Tibial artery (tissue), 4 donors: ENCODE measurements at regions not wholly inside any gene's neighbourhood (a gene's known extent, or its start where the extent isn't known, plus 50 kb on each side); places are given as distances from the start of the nearest gene placed in this dataset.

Source experiments
- DNase-seq, 2 donors: peaks; one replicate each; pipeline ENCODE4 v3.0.0-alpha.2; 2019
- H3K27ac ChIP-seq, 2 donors: fragments of 200-600 bp; sonication (generic) in 1 of 2; 1 replicate in 1 of 2; 2 replicates in 1 of 2; pipeline ENCODE4 v1.5.1; 2018 to 2019; ENCODE audit warnings: mild to moderate bottlenecking in 1 of 2
- H3K27me3 ChIP-seq, 2 donors: fragments of 200-600 bp; sonication (generic) in 1 of 2; one replicate each; pipeline versions ENCODE4 v1.5.1 to v1.6.0; 2016 to 2019
- H3K36me3 ChIP-seq, 3 donors: fragments of 200-600 bp; sonication (generic) in 2 of 3; one replicate each; pipeline ENCODE4 v1.5.1; 2016 to 2019; ENCODE audit warnings: mild to moderate bottlenecking in 2 of 3
- H3K4me1 ChIP-seq, 4 donors: fragments of 200-600 bp; sonication (generic) in 2 of 4; 1 replicate in 3 of 4; 2 replicates in 1 of 4; pipeline ENCODE4 v1.5.1; 2016 to 2019
- H3K4me3 ChIP-seq, 2 donors: fragments of 200-600 bp; sonication (generic) in 1 of 2; 1 replicate in 1 of 2; 2 replicates in 1 of 2; pipeline ENCODE4 v1.5.1; 2018 to 2019; ENCODE audit warnings: mild to moderate bottlenecking in 2 of 2
- H3K9me3 ChIP-seq, 3 donors: fragments of 200-600 bp; sonication (generic) in 1 of 3; one replicate each; pipeline ENCODE4 v1.5.1; 2016 to 2019
- intact Hi-C: fragments of 100-400 bp; cut with DNase I; formaldehyde crosslinking; loops from one replicate; pipeline ENCODE4 v1.15.0; 2023; ENCODE audit warnings: low total_unique reads
- TF ChIP-seq, protein P1 (sequence below), 2 experiments: fragments of 200-600 bp in 1 of 2; fragments of 450-650 bp in 1 of 2; IDR thresholded peaks; one replicate each; pipeline ENCODE4 v1.5.1; 2017 to 2019; ENCODE audit warnings: antibody characterized with exemption in 2 of 2, mild to moderate bottlenecking in 1 of 2, moderate library complexity in 1 of 2

DNA sequence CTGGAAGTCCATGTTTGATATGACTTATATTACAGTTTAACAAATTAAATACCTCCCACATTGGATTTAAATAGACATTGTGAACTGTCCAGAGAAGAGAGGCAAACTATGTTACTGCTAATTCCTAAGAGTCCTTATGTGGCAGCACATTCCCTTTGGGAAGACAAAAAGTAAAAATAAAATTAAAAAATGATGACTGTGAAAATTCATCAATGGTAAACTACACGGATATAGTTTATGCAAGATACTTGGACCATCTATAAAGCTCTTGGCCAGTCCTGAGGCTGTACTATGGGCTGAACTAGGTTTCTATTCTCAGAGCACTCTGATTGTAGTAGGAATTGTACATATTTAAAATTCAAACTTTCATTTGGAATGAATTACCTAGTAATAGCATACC, 206.4 kb downstream of the LRRK2 start:
- Histone ChIP-seq H3K27ac (no peak overlapping the region), H3K27me3 (no peaks in the 10 kb centered on the region), H3K9me3 (no peaks in the 10 kb centered on the region), H3K4me1 (no peaks in the 10 kb centered on the region), H3K36me3 (no peaks in the 10 kb centered on the region), H3K4me3 (no peak overlapping the region)
- TF ChIP-seq, protein P1, sequence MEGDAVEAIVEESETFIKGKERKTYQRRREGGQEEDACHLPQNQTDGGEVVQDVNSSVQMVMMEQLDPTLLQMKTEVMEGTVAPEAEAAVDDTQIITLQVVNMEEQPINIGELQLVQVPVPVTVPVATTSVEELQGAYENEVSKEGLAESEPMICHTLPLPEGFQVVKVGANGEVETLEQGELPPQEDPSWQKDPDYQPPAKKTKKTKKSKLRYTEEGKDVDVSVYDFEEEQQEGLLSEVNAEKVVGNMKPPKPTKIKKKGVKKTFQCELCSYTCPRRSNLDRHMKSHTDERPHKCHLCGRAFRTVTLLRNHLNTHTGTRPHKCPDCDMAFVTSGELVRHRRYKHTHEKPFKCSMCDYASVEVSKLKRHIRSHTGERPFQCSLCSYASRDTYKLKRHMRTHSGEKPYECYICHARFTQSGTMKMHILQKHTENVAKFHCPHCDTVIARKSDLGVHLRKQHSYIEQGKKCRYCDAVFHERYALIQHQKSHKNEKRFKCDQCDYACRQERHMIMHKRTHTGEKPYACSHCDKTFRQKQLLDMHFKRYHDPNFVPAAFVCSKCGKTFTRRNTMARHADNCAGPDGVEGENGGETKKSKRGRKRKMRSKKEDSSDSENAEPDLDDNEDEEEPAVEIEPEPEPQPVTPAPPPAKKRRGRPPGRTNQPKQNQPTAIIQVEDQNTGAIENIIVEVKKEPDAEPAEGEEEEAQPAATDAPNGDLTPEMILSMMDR (IDR thresholded peaks at IDR 0.05), result no peak
- intact Hi-C loops, result no loop called here
- no peak for DNase-seq

DNA sequence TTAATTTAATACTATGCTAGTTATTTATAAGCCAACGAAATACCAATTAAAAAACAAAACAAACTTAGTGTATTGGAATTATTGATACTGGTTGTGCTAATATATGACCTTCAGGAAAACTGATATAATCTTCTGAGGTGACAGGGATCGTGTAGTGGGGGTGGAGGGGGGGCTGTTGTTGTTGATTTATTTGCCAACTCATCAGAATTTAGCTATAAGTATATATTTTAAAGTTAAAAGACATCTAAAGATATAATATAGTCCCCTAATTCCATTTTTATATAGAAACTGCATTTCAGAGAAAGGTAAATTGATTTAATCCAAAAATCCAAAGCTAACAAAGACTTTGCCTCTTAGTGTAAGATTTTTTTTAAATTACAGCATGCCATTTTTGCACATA, 210.5 kb downstream of the LRRK2 start:
- H3K27me3 ChIP-seq, result no peaks in the 10 kb centered on the region
- TF ChIP-seq, protein P1 (IDR thresholded peaks at IDR 0.05), result no peak
- no peaks in the 10 kb centered on the region for H3K4me1 ChIP-seq
- H3K27ac ChIP-seq, result no peak overlapping the region
- no peak for DNase-seq
- no peaks in the 10 kb centered on the region for H3K36me3 ChIP-seq
- H3K9me3 ChIP-seq, result no peaks in the 10 kb centered on the region
- no peak overlapping the region for H3K4me3 ChIP-seq
- intact Hi-C loops, result no loop called here

DNA sequence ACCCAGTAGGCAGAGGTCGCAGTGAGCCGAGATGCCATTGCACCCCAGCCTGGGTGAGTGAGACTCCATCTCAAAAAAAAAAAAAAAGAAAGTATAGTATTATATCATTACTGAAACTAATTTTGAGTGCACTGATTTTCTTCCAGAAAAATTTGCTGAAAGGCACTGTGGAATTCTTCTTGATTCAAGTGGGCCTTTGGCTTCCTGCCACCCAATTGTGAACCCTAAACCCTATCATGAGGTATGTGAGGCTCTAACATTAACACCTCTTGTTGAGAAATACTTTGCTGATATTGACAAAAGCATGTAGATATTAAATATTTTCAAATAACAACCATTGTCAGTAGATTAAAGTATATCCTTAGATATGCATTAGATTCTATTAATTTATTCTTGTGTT, 211.2 kb downstream of the LRRK2 start:
- DNase-seq, result no peak
- H3K27me3 ChIP-seq, result no peaks in the 10 kb centered on the region
- H3K27ac ChIP-seq, result no peak overlapping the region
- TF ChIP-seq, protein P1 (IDR thresholded peaks at IDR 0.05), result no peak
- intact Hi-C loops, result no loop called here
- H3K36me3 ChIP-seq, result no peaks in the 10 kb centered on the region
- H3K4me3 ChIP-seq, result no peak overlapping the region
- no peaks in the 10 kb centered on the region for H3K9me3 ChIP-seq
- no peaks in the 10 kb centered on the region for H3K4me1 ChIP-seq

DNA sequence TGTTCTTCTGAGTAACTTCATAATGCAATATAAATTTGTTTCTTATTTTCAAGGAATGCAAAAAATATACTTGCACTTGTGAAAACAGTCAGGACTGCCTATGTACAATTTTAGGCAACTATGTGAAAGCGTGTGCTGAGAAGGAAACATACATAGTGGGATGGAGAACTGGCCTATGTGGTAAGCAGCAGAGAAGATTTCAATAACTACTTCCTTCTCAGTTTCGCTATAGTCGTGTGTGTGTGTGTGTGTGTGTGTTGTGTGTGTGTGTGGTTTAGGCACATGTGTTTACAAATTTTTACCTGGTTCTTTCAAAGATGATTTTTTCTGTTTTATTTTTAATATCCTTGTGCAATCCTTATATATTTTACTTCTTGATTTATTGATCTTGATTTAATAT, 211.8 kb downstream of the LRRK2 start:
- no peaks in the 10 kb centered on the region for H3K27me3 ChIP-seq

DNA sequence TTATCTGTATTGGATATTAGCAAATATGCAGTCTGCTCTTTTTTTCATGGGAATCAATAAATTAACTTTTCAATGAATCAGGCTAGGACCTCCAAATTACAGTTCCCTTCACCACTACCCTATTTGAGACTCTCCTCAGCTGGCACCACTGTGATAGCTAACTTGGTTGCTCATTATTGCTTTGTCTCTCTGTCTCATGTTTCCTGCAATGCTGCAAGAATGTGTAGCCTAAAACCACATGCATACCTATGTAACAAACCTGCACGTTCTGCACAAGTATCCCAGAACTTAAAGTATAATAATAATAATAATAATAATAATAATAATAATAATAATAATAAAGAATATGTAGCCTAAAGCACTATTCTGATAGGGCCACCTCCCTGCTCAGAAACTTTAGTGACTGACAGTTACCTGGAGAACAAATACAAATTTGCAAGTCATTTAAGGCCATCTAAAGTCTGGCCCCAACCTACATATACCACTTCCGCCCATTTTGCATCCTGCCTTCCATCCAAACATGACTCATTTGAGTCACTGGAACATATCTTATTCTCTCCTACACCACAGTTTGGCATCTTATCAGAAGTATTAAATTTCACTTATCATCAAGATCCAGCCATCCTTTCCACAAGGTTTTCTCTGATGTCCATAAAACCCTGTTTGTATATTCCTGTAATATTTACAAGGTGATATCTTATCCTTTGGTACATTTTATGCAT, 215.1 kb downstream of the LRRK2 start:
- DNase-seq, result no peak
- intact Hi-C loops, result no loop called here
- Histone ChIP-seq H3K27me3 (no peaks in the 10 kb centered on the region), H3K27ac (no peak overlapping the region), H3K4me1 (no peaks in the 10 kb centered on the region), H3K36me3 (no peaks in the 10 kb centered on the region), H3K9me3 (no peaks in the 10 kb centered on the region), H3K4me3 (no peak overlapping the region)
- TF ChIP-seq, protein P1 (IDR thresholded peaks at IDR 0.05), result no peak

More for the DNA sequence above, 211.8 kb downstream of the LRRK2 start:
- H3K4me3 ChIP-seq, result no peak overlapping the region
- H3K4me1 ChIP-seq, result no peaks in the 10 kb centered on the region
- H3K9me3 ChIP-seq, result no peaks in the 10 kb centered on the region
- TF ChIP-seq, protein P1 (IDR thresholded peaks at IDR 0.05), result no peak
- H3K27ac ChIP-seq, result no peak overlapping the region
- no peak for DNase-seq
- intact Hi-C loops, result no loop called here
- H3K36me3 ChIP-seq, result no peaks in the 10 kb centered on the region

DNA sequence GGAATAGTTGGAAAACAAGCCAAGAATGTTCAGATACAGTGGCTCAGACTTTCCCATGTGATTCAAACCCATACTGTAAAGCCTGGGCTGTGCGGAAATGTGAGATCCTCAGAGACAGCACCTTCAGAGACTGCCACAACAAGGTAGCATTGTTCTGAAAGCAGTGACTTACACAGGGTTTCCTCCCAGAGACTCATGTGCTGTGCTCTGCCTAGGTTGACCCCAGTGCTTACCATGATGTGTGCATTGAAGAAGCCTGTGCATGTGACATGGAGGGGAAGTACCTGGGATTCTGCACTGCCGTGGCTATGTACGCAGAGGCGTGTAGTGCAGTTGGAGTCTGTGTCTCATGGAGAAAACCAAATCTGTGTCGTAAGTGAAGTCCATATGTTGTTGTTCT, 219.4 kb downstream of the LRRK2 start:
- DNase-seq, result no peak
- Histone ChIP-seq H3K27ac (no peak overlapping the region), H3K4me1 (no peaks in the 10 kb centered on the region), H3K4me3 (no peak overlapping the region), H3K9me3 (no peaks in the 10 kb centered on the region), H3K36me3 (no peaks in the 10 kb centered on the region), H3K27me3 (no peaks in the 10 kb centered on the region)
- intact Hi-C loops, result no loop called here
- TF ChIP-seq, protein P1 (IDR thresholded peaks at IDR 0.05), result no peak
